Fibroblast of villous mesenchyme (primary cell): ENCODE measurements at regions not wholly inside any gene's neighbourhood (a gene's known extent, or its start where the extent isn't known, plus 50 kb on each side); places are given as distances from the start of the nearest gene placed in this dataset.

Source experiments
- DNase-seq: peaks from one replicate; pipeline ENCODE4 v3.0.0-alpha.2; 2010; ENCODE audit warnings: low read depth
- H3K4me3 ChIP-seq: 2 replicates; pipeline ENCODE4 v1.5.1; 2011; ENCODE audit warnings: low read depth, mild to moderate bottlenecking, low read length
- TF ChIP-seq, protein P1 (sequence below): IDR thresholded peaks from 2 replicates; pipeline ENCODE4 v1.5.1; 2012; ENCODE audit warnings: low read depth, mild to moderate bottlenecking, low read length; ENCODE audit not compliant: insufficient read depth

DNA sequence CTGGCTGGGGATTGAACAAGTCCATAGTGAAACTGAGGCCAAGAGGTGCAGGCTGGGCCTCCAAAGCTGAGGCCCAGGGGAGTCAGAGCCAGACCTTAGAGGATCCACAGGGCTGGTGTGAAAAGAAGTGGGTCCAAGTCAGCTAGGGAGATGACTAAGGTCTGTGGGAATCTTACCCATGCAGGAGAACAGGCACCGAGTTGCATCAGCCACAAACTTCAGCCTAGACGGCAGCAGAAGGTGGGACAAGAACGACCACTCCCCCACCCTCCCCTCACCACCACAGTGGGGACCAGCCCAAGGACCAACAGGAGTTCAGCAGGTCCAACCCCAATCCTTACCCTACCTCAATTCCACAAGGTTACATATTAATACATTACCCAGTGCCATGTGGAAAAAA lies 282.3 kb downstream of the TTLL7 start:
- no peak for DNase-seq
- TF ChIP-seq, protein P1, sequence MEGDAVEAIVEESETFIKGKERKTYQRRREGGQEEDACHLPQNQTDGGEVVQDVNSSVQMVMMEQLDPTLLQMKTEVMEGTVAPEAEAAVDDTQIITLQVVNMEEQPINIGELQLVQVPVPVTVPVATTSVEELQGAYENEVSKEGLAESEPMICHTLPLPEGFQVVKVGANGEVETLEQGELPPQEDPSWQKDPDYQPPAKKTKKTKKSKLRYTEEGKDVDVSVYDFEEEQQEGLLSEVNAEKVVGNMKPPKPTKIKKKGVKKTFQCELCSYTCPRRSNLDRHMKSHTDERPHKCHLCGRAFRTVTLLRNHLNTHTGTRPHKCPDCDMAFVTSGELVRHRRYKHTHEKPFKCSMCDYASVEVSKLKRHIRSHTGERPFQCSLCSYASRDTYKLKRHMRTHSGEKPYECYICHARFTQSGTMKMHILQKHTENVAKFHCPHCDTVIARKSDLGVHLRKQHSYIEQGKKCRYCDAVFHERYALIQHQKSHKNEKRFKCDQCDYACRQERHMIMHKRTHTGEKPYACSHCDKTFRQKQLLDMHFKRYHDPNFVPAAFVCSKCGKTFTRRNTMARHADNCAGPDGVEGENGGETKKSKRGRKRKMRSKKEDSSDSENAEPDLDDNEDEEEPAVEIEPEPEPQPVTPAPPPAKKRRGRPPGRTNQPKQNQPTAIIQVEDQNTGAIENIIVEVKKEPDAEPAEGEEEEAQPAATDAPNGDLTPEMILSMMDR: no peak
- H3K4me3 ChIP-seq: no peak overlapping the region

DNA sequence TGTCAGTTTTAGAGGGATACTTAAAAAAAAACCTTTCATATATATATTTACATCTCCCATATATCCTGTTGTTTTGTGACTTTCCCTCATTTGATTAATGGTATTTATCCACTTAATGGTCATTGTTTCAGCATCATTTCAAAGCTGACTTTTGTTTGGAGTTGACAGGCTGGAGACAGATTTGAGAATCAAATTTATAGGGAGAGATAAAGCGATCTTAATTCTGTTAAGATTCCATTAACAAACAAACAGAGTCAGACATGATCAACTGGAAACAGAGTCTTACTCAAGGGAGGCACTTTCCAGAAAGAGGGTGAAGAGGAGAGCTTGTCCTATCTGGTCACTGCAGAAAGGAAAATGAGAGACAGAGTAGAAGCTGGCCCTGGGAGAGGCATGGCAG lies 283.4 kb downstream of the TTLL7 start:
- no peak overlapping the region for H3K4me3 ChIP-seq
- DNase-seq: no peak
- TF ChIP-seq, protein P1: no peak

DNA sequence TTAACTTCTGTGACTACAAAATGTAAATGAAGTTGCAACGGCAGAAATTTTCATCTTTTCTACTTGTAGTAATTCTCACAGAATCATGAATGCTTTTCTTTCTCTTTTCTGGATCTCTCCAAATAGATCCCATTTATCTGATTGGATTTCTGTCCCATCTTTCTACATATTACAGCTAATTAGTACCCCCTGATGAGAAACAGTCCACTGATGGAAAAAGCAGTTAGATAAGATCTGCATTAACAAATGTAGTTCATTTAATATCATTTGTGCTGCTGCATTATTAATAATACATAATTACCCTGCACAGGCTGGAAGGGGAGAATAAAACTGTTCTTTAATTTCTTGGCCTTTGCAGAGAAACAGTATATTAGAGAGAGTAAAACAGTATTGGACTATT lies 289.3 kb downstream of the TTLL7 start:
- TF ChIP-seq, protein P1: no peak
- H3K4me3 ChIP-seq: no peak overlapping the region
- DNase-seq: no peak

DNA sequence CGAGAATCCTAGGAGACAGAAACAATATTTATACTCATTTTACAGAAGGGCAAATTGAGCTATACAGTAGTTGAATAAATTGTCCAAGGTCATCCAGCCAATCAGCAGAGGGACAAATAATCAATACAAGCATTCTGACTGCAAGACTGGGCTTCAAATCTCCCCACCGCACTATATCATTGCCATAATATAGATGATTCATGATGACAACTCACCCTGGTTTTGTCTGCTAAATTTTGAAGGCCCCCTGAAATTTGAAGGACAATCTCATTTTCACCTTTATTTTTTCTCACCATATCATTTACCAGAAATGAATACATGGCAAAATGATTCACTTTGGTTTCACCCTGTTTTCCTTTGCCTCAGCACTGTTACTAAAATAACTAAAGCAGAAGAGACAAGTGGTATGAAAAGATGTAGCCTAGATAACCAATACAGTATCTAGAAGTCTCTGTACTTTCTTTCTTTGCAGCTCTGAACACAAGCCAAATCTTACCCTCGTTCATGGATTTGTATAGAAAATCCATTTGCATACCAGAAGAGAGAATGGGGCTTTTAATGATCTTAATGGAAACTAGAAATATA lies 292.5 kb downstream of the TTLL7 start:
- TF ChIP-seq, protein P1: no peak
- no peak for DNase-seq
- no peak overlapping the region for H3K4me3 ChIP-seq

DNA sequence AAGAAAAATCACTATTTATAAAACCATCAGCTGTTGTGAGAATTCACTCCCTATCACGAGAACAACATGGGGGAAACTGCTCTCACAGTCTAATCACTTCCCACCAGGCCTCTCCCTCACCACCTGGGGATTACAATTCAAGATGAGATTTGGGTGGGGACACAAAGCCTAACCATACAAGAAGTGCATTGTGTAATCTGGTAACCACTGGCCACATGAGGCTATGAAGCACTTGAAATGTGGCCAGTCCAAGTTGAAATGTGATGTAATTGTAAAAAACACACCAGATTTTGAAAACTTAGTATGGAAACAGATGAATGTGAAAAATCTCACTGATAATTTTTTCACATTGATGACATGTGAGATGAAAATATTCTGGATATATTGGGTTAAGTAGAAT lies 293.8 kb downstream of the TTLL7 start:
- no peak for DNase-seq
- no peak overlapping the region for H3K4me3 ChIP-seq
- TF ChIP-seq, protein P1: no peak

DNA sequence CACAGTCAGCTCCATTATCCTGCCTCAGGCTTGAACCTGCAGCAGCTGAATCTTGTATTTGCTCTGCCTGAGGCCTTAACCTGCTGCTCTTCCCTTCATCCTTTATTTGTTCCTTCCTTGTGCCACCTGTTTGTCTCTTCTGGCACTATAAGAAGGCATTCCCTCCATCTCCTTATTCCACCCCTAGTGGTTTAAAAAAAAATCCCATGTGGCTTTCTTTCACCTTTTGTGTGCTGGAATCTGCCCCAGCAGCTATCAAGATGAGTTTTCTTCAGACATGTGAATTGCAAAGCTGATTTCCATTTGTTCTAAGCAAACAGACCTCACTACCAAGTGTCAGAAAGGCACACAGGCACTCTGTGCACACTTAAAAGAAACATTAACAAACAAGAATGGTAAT lies 294.6 kb downstream of the TTLL7 start:
- TF ChIP-seq, protein P1: no peak
- no peak overlapping the region for H3K4me3 ChIP-seq
- DNase-seq: no peak

DNA sequence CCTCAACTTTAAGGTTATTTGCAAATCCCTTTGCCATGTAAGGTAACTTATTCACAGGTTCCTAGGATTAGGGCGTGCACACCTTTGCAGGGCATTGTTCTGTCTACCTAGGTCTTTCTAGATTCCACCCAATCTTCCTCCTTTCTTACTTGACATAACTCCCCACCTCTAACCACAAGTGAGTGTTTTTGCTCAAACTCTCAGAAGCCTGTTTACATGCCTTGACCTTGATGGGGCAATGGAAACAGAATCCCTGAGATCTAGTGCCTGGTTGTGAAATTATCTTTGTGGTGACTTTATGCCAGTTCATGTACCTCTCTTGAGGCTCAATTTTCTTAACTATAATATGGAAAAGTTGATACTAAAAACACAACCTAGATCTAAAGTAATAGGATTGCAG lies 296.6 kb downstream of the TTLL7 start:
- TF ChIP-seq, protein P1: no peak
- no peak overlapping the region for H3K4me3 ChIP-seq
- no peak for DNase-seq
